Tibial nerve (tissue), 3 donors: ENCODE measurements at regions not wholly inside any gene's neighbourhood (a gene's known extent, or its start where the extent isn't known, plus 50 kb on each side); places are given as distances from the start of the nearest gene placed in this dataset.

Experiments
- CTCF ChIP-seq, 5 experiments: fragments of 200-600 bp in 3 of 5; fragments of 450-650 bp in 2 of 5; sonication (generic) in 3 of 5; IDR thresholded peaks; one replicate each; pipeline ENCODE4 v1.5.1; 2016 to 2019; ENCODE audit warnings: antibody characterized with exemption in 5 of 5, mild to moderate bottlenecking in 3 of 5, moderate library complexity in 2 of 5
- POLR2A ChIP-seq, 2 donors: fragments of 450-650 bp; IDR thresholded peaks; one replicate each; pipeline ENCODE4 v1.6.1; 2017; ENCODE audit warnings: antibody characterized with exemption in 2 of 2, mild to moderate bottlenecking in 2 of 2, moderate library complexity in 2 of 2

DNA sequence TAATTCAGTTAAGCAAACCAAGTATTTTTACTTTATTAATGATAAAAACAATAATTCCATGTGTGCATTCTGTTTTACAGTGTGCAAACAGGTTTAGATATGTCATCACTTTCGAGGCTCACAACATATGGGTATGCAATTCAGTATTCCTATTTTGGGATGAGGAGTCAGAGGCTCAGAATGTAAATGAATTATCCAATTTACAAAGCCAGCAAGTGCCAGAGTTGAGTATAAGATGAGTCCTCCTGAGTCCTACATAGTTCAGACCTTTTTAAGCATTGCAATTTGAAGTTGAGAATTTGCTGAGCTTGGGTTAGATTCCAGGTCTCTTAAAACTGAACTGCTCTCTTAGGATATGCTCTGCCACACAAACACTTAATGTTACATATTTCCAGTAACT lies 424.2 kb upstream of the ROBO2 start:
- TF ChIP-seq CTCF (IDR thresholded peaks at IDR 0.05) (no peak), POLR2A (IDR thresholded peaks at IDR 0.05) (no peak)
